Loucy (cell line): ENCODE measurements at regions not wholly inside any gene's neighbourhood (a gene's known extent, or its start where the extent isn't known, plus 50 kb on each side); places are given as distances from the start of the nearest gene placed in this dataset.

Source experiments
- CTCF ChIP-seq: fragments of 200-600 bp; sonication (generic); conservative IDR thresholded peaks from 2 replicates; pipeline ENCODE4 v1.5.1; 2014; ENCODE audit warnings: mild to moderate bottlenecking, antibody characterized with exemption, low read length
- EZH2phosphoT487 ChIP-seq: fragments of 200-600 bp; IDR thresholded peaks from 2 replicates; pipeline ENCODE4 v1.6.1; 2018; ENCODE audit warnings: antibody characterized with exemption, mild to moderate bottlenecking, moderate library complexity, borderline replicate concordance

GRCh38 chr1:239763850-239764249 lies 327.8 kb upstream of the FMN2 start:
- TF ChIP-seq CTCF, result peak; percentile 24
- TF ChIP-seq EZH2phosphoT487, result no peak
